Breast epithelium (tissue), 4 donors: ENCODE measurements at regions not wholly inside any gene's neighbourhood (a gene's known extent, or its start where the extent isn't known, plus 50 kb on each side); places are given as distances from the start of the nearest gene placed in this dataset.

Experiments used
- DNase-seq, 2 donors: peaks; one replicate each; pipeline ENCODE4 v3.0.0-alpha.2; 2019; ENCODE audit warnings: low spot score in 2 of 2
- H3K27ac ChIP-seq, 2 donors: fragments of 200-600 bp; sonication (generic) in 1 of 2; one replicate each; pipeline ENCODE4 v1.5.1; 2016 to 2019; ENCODE audit warnings: mild to moderate bottlenecking in 1 of 2
- H3K27me3 ChIP-seq, 2 donors: fragments of 200-600 bp; sonication (generic) in 1 of 2; one replicate each; pipeline versions ENCODE4 v1.5.1 to v1.6.0; 2017 to 2019; ENCODE audit warnings: control low read depth in 1 of 2, mild to moderate bottlenecking in 1 of 2
- H3K36me3 ChIP-seq: fragments of 200-600 bp; one replicate; pipeline ENCODE4 v1.5.1; 2019
- H3K4me1 ChIP-seq, 2 donors: fragments of 200-600 bp; sonication (generic); one replicate each; pipeline ENCODE4 v1.5.1; 2016 to 2019; ENCODE audit warnings: control low read depth in 1 of 2
- H3K4me3 ChIP-seq, 3 donors: fragments of 200-600 bp; sonication (generic); 1 replicate in 2 of 3; 2 replicates in 1 of 3; pipeline ENCODE4 v1.5.1; 2016 to 2019; ENCODE audit warnings: mild to moderate bottlenecking in 3 of 3, moderate library complexity in 2 of 3
- H3K9me3 ChIP-seq, 2 donors: fragments of 200-600 bp; sonication (generic) in 1 of 2; one replicate each; pipeline ENCODE4 v1.5.1; 2016 to 2019; ENCODE audit warnings: control low read depth in 1 of 2
- CTCF ChIP-seq, 3 donors: fragments of 450-650 bp; IDR thresholded peaks; one replicate each; pipeline ENCODE4 v1.5.1; 2016 to 2017; ENCODE audit warnings: antibody characterized with exemption in 3 of 3, mild to moderate bottlenecking in 3 of 3, moderate library complexity in 3 of 3
- POLR2A ChIP-seq: fragments of 450-650 bp; IDR thresholded peaks from one replicate; pipeline ENCODE4 v1.6.1; 2016; ENCODE audit warnings: antibody characterized with exemption, mild to moderate bottlenecking, moderate library complexity
- POLR2AphosphoS5 ChIP-seq, 3 donors: sonication (generic); formaldehyde crosslinking; IDR thresholded peaks; one replicate each; pipeline ENCODE4 v1.6.1; 2017; ENCODE audit warnings: antibody characterized with exemption in 3 of 3
- intact Hi-C: fragments of 100-400 bp; cut with DNase I; formaldehyde crosslinking; loops from one replicate; pipeline ENCODE4 v1.15.1; 2023; ENCODE audit warnings: low total_unique reads

DNA sequence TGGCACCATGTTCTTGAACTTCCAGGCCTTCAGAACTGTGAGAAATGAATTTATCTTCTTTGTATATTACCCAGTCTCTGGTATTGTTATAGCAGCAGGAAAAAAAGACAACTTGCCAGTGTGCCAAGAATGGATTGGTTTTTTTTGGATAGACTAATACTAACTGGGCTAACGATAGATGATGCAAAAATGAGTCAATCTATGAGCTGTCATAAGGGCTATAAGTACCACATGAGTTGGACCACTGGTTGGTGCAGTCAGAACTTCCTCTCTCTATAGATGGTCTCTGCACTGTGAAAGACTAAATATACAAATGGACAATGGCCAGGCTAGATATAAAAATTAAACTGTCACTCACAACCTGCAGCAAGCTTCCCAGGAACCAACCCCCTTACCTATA, 87.6 kb upstream of the COL21A1 start:
- Histone ChIP-seq H3K27ac (no peak overlapping the region), H3K4me1 (no peaks in the 10 kb centered on the region), H3K27me3 (no peaks in the 10 kb centered on the region), H3K9me3 (no peaks in the 10 kb centered on the region), H3K36me3 (no peaks in the 10 kb centered on the region), H3K4me3 (no peak overlapping the region)
- intact Hi-C loops, result no loop called here
- DNase-seq, result no peak
- no peak for TF ChIP-seq CTCF (IDR thresholded peaks at IDR 0.05)
- no peak for TF ChIP-seq POLR2AphosphoS5 (IDR thresholded peaks at IDR 0.05)
- TF ChIP-seq POLR2A, result no peak

DNA sequence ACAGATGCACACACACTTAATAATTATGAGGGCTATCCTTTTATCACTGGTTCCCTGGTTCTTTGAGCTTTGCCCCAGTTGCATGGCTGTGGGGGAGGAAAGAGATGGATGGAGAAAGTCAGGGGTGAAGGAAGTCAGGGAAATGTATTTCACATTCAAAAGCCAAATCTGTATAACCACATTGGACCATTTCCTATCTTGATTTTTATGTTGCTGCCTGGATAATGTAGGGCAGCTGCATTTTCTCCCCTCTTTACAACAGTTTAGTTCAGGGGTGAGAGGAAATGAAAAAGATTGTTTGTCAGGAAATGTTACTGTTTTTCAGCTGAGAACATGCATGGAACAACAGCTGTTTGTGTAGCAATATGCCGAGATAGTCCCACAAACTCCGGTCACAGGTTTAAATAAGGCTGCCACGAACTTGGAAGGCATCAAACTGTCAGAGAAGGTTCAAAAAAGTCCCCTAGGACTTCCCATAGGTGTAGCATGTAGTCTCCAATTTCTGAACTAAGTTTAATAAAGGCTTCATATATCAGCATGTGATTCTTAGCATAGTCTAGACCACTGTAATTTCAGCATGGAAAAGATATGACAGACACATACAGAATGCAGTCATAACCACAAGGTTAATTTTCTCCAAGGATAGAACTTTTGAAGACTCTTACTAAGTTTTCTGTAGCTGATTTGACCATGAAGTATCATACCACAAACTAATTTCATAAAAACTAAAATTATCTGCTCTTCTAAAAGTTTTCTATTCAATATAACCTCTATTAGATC, 82.1 kb upstream of the COL21A1 start:
- Histone ChIP-seq H3K9me3 (no peaks in the 10 kb centered on the region), H3K27me3 (no peaks in the 10 kb centered on the region), H3K4me3 (no peak overlapping the region), H3K4me1 (no peaks in the 10 kb centered on the region), H3K27ac (no peak overlapping the region), H3K36me3 (no peaks in the 10 kb centered on the region)
- intact Hi-C loops, result no loop called here
- DNase-seq, result no peak
- no peak for TF ChIP-seq POLR2A

DNA sequence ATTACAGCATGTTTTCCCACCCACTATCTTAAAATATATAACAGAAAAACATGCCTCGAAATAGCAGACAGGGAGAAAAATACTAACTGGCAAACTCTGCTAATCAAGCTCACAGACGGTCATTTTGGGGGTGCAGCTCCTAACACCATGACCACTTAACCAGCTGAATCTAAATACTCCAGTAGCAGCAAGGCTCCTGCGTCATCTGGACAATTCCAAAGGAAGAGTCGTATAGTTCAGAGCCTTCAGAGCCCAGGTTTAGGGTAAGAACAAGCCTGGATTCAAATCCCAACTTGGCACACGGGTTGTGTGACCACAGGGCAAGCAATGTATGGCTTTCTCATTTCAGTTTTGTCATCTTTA, 81.3 kb upstream of the COL21A1 start:
- H3K27ac ChIP-seq, result no peak overlapping the region

GRCh38 chr6:56327946-56328727, 80.8 kb upstream of the COL21A1 start:
- no peaks in the 10 kb centered on the region for H3K9me3 ChIP-seq
- DNase-seq, result no peak
- no peaks in the 10 kb centered on the region for H3K4me1 ChIP-seq
- TF ChIP-seq POLR2AphosphoS5 (IDR thresholded peaks at IDR 0.05) (no peak), CTCF (IDR thresholded peaks at IDR 0.05) (no peak), POLR2A (no peak)
- intact Hi-C loops, result no loop called here
- no peaks in the 10 kb centered on the region for H3K36me3 ChIP-seq
- no peaks in the 10 kb centered on the region for H3K27me3 ChIP-seq
- no peak overlapping the region for H3K27ac ChIP-seq
- no peak overlapping the region for H3K4me3 ChIP-seq

More for the DNA sequence above, 81.3 kb upstream of the COL21A1 start:
- no peak for DNase-seq
- H3K36me3 ChIP-seq, result no peaks in the 10 kb centered on the region
- H3K27me3 ChIP-seq, result no peaks in the 10 kb centered on the region
- TF ChIP-seq POLR2A (no peak), CTCF (IDR thresholded peaks at IDR 0.05) (no peak), POLR2AphosphoS5 (IDR thresholded peaks at IDR 0.05) (no peak)
- no peaks in the 10 kb centered on the region for H3K4me1 ChIP-seq
- H3K9me3 ChIP-seq, result no peaks in the 10 kb centered on the region
- intact Hi-C loops, result no loop called here
- no peak overlapping the region for H3K4me3 ChIP-seq

DNA sequence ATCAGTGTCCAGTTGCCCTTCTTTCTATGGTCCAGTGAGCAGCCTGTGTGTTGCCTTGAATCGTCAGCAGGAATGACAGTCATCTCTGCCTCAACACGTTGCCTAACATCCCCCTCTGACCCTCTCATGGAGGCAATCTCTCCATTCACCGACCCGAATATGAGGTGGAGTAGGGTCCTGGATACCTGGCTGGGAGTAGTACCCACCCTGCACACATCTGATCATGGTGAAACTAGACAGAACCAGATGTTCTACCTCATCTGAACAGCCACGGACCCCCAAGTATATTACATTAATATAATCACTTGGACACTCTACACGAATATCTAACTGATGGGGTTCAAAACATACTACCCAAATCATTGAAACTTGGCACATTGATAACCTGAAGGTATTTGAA, 77.0 kb upstream of the COL21A1 start:
- no peak for TF ChIP-seq POLR2AphosphoS5 (IDR thresholded peaks at IDR 0.05)
- TF ChIP-seq POLR2A, result no peak
- TF ChIP-seq CTCF (IDR thresholded peaks at IDR 0.05), result no peak
- no peak overlapping the region for H3K27ac ChIP-seq
- H3K4me1 ChIP-seq, result no peaks in the 10 kb centered on the region
- H3K9me3 ChIP-seq, result no peaks in the 10 kb centered on the region
- no peaks in the 10 kb centered on the region for H3K36me3 ChIP-seq
- intact Hi-C loops, result no loop called here
- H3K27me3 ChIP-seq, result no peaks in the 10 kb centered on the region
- H3K4me3 ChIP-seq, result no peak overlapping the region
- DNase-seq, result no peak
